NT2/D1 (cell line): ENCODE measurements at regions not wholly inside any gene's neighbourhood (a gene's known extent, or its start where the extent isn't known, plus 50 kb on each side); places are given as distances from the start of the nearest gene placed in this dataset.

Source experiments
- SUZ12 ChIP-seq: IDR thresholded peaks from 2 replicates; pipeline ENCODE4 v1.6.1; 2011; ENCODE audit not compliant: insufficient read length, insufficient read depth; ENCODE audit errors: extremely low read depth
- YY1 ChIP-seq: IDR thresholded peaks from 2 replicates; pipeline ENCODE4 v1.6.1; 2011; ENCODE audit not compliant: insufficient read length, insufficient read depth
- ZNF274 ChIP-seq: IDR thresholded peaks from 2 replicates; pipeline ENCODE4 v1.6.1; 2011; ENCODE audit warnings: mild to moderate bottlenecking, low read depth, low read length

- TF ChIP-seq YY1 = no peak
- no peak for TF ChIP-seq ZNF274
- TF ChIP-seq SUZ12 = no peak
These were observed 342.1 kb downstream of the ZFHX3 start for GRCh38 chr16:72705801-72706200.
